Prostate gland (tissue), 2 donors: ENCODE measurements at regions not wholly inside any gene's neighbourhood (a gene's known extent, or its start where the extent isn't known, plus 50 kb on each side); places are given as distances from the start of the nearest gene placed in this dataset.

Experiments
- DNase-seq: peaks from one replicate; pipeline ENCODE4 v3.0.0-alpha.2; 2019; ENCODE audit warnings: low spot score
- H3K27ac ChIP-seq, 2 donors: fragments of 200-600 bp; sonication (generic); 2 replicates each; pipeline ENCODE4 v1.5.1; 2017 to 2019
- H3K27me3 ChIP-seq: fragments of 200-600 bp; sonication (generic); replicated peaks from 2 replicates; pipeline ENCODE4 v1.5.1; 2019; ENCODE audit not compliant: insufficient read depth
- H3K36me3 ChIP-seq, 2 donors: fragments of 200-600 bp; sonication (generic); 1 replicate in 1 of 2; 2 replicates in 1 of 2; pipeline versions ENCODE4 v1.5.1 to v1.8.1; 2017 to 2019
- H3K4me1 ChIP-seq: fragments of 200-600 bp; sonication (generic); replicated peaks from 2 replicates; pipeline ENCODE4 v1.5.1; 2019
- H3K4me3 ChIP-seq, 2 donors: fragments of 200-600 bp; sonication (generic); 2 replicates each; pipeline ENCODE4 v1.5.1; 2017 to 2019
- H3K9me3 ChIP-seq: fragments of 200-600 bp; sonication (generic); 2 replicates; pipeline ENCODE4 v1.5.1; 2017
- POLR2A ChIP-seq: fragments of 450-650 bp; IDR thresholded peaks from one replicate; pipeline ENCODE4 v1.6.1; 2016; ENCODE audit warnings: antibody characterized with exemption, mild to moderate bottlenecking
- POLR2AphosphoS5 ChIP-seq: sonication (generic); formaldehyde crosslinking; IDR thresholded peaks from one replicate; pipeline ENCODE4 v1.6.1; 2017; ENCODE audit warnings: antibody characterized with exemption
- WGBS: methylation state at CpG from one replicate; pipeline ENCODE4 v1.1.5; 2018; 5-methylcytosine and 5-hydroxymethylcytosine counted together
- intact Hi-C: fragments of 100-400 bp; cut with DNase I; formaldehyde crosslinking; loops from one replicate; pipeline ENCODE4 v1.14.2; 2022
- TF ChIP-seq, protein P1 (sequence below), 4 experiments: fragments of 200-600 bp in 2 of 4; fragments of 450-650 bp in 2 of 4; sonication (generic) in 2 of 4; IDR thresholded peaks; 1 replicate in 3 of 4; 2 replicates in 1 of 4; pipeline ENCODE4 v1.5.1; 2016 to 2019; ENCODE audit warnings: antibody characterized with exemption in 4 of 4, mild to moderate bottlenecking in 2 of 4, moderate library complexity in 2 of 4

- H3K36me3 ChIP-seq, result no peaks in the 10 kb centered on the region
- no peak overlapping the region for H3K27ac ChIP-seq
- TF ChIP-seq POLR2AphosphoS5 (no peak), POLR2A (no peak)
- TF ChIP-seq, protein P1, sequence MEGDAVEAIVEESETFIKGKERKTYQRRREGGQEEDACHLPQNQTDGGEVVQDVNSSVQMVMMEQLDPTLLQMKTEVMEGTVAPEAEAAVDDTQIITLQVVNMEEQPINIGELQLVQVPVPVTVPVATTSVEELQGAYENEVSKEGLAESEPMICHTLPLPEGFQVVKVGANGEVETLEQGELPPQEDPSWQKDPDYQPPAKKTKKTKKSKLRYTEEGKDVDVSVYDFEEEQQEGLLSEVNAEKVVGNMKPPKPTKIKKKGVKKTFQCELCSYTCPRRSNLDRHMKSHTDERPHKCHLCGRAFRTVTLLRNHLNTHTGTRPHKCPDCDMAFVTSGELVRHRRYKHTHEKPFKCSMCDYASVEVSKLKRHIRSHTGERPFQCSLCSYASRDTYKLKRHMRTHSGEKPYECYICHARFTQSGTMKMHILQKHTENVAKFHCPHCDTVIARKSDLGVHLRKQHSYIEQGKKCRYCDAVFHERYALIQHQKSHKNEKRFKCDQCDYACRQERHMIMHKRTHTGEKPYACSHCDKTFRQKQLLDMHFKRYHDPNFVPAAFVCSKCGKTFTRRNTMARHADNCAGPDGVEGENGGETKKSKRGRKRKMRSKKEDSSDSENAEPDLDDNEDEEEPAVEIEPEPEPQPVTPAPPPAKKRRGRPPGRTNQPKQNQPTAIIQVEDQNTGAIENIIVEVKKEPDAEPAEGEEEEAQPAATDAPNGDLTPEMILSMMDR (IDR thresholded peaks at IDR 0.05), result no peak
- H3K4me3 ChIP-seq, result no peak overlapping the region
- H3K9me3 ChIP-seq, result no peaks in the 10 kb centered on the region
- H3K27me3 ChIP-seq, result no peaks in the 10 kb centered on the region
- DNase-seq, result no peak
- WGBS, result 86% methylated on average over 3 of the region's 3 CpGs
- no peaks in the 10 kb centered on the region for H3K4me1 ChIP-seq
- intact Hi-C loops, result loop anchor here (5.0 kb wide), 1 partner anchor 160 kb away; no protein-coding TSS in a partner anchor
These were observed 53.6 kb upstream of the DPT start for GRCh38 chr1:168782559-168783116.

- H3K36me3 ChIP-seq, result no peaks in the 10 kb centered on the region
- DNase-seq, result no peak
- intact Hi-C loops, result loop anchor here (5.0 kb wide), 1 partner anchor 161 kb away; no protein-coding TSS in a partner anchor
- no peaks in the 10 kb centered on the region for H3K4me1 ChIP-seq
- no peaks in the 10 kb centered on the region for H3K27me3 ChIP-seq
- H3K4me3 ChIP-seq, result no peak overlapping the region
- TF ChIP-seq POLR2A, result no peak
- no peak for TF ChIP-seq POLR2AphosphoS5
- TF ChIP-seq, protein P1 (IDR thresholded peaks at IDR 0.05), result no peak
- H3K9me3 ChIP-seq, result no peaks in the 10 kb centered on the region
- 42% methylated on average over 4 of the region's 4 CpGs for WGBS
- H3K27ac ChIP-seq, result no peak overlapping the region
These were observed 54.6 kb upstream of the DPT start for GRCh38 chr1:168783458-168784210.

DNA sequence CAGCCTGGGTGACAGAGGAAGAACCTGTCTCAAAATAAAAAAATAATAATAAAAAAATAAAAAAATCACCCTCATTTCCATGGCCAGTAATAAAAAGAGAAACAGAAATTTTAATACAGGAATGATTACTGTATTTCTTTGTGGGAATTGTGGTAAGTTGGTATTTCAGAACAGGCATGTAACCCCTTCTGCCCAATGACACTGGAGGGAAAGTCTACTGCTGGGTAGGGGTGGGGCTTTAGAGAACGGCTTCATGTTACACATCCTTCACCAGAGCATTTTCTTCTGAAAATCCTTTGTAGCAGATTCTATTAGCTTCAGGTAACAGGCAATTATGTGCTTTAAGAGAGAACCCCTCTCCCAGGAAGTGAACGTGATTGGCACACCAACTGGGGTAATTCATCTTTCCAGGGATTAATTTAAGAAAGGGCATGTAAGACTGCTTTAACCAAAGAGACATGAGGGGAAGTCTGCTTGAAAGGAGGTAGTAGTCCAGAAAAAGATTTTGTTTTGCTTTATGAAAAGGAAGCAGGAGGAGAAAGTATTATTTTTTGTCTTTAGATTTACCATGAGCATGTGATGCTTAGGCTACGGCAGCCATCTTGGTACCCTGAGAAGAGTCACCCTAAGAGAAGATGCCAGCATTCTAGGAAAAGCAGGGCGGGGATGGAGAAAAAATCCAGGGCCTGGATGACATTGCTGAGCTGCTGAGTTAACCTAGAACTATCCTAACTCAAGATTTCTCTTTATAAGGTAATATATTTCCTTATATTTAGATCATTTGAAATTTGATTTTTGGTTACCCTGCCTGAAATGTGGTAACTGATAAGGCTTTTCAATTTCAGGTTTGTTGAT, 57.7 kb upstream of the DPT start:
- Histone ChIP-seq H3K36me3 (no peaks in the 10 kb centered on the region), H3K9me3 (no peaks in the 10 kb centered on the region), H3K4me1 (no peaks in the 10 kb centered on the region), H3K4me3 (no peak overlapping the region), H3K27me3 (no peaks in the 10 kb centered on the region), H3K27ac (no peak overlapping the region)
- intact Hi-C loops, result no loop called here
- WGBS, result 74% methylated on average over 4 of the region's 4 CpGs
- TF ChIP-seq POLR2A, result no peak
- TF ChIP-seq POLR2AphosphoS5, result no peak
- TF ChIP-seq, protein P1 (IDR thresholded peaks at IDR 0.05), result no peak
- no peak for DNase-seq

DNA sequence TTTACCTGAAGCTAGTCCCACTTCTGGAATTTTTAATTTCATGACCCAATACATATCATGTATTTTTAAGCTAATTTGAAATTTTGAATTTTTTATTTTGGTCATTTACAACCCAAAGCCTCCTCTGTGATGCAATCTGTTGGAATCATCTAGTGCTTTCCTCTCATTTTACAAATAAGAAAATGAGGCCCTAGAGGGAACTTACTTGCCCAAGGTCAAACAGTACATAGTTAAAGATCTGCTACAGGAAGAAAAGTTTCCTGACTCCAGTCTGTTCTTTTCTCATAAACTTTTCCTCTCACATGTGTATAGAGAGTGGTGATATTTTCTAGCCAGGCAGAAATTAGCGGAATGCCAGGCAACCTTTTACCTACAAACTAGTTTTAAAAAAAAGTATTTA, 59.3 kb upstream of the DPT start:
- Histone ChIP-seq H3K27ac (no peak overlapping the region), H3K36me3 (no peaks in the 10 kb centered on the region), H3K4me3 (no peak overlapping the region), H3K4me1 (no peaks in the 10 kb centered on the region), H3K27me3 (no peaks in the 10 kb centered on the region), H3K9me3 (no peaks in the 10 kb centered on the region)
- DNase-seq, result no peak
- intact Hi-C loops, result no loop called here
- WGBS, result 100% methylated on average over 1 of the region's 1 CpG
- TF ChIP-seq, protein P1 (IDR thresholded peaks at IDR 0.05), result no peak
- no peak for TF ChIP-seq POLR2A
- TF ChIP-seq POLR2AphosphoS5, result no peak
